Dendritic cell treated with granulocyte-macrophage colony-stimulating factor and Interleukin-4, amounts not matched to agents 40 ng/mL and 50 ng/mL, for 4 days (primary cell): ENCODE measurements at regions not wholly inside any gene's neighbourhood (a gene's known extent, or its start where the extent isn't known, plus 50 kb on each side); places are given as distances from the start of the nearest gene placed in this dataset.

ENCODE experiments used
- H3K27ac Mint-ChIP-seq: one replicate; pipeline ENCODE4 v1.8.0; 2022; ENCODE audit warnings: mild to moderate bottlenecking, mixed read lengths
- H3K27me3 Mint-ChIP-seq: one replicate; pipeline ENCODE4 v1.8.0; 2022; ENCODE audit warnings: mild to moderate bottlenecking, mixed read lengths
- H3K36me3 Mint-ChIP-seq: one replicate; pipeline ENCODE4 v1.8.0; 2022; ENCODE audit warnings: low read depth, mixed read lengths
- H3K4me1 Mint-ChIP-seq: one replicate; pipeline ENCODE4 v1.8.0; 2022; ENCODE audit warnings: low read depth, mixed read lengths
- H3K4me3 Mint-ChIP-seq: one replicate; pipeline ENCODE4 v1.8.0; 2022; ENCODE audit warnings: mild to moderate bottlenecking, moderate library complexity, mixed read lengths
- H3K9me3 Mint-ChIP-seq: one replicate; pipeline ENCODE4 v1.8.0; 2022; ENCODE audit warnings: mixed read lengths
- intact Hi-C: fragments of 100-400 bp; cut with micrococcal nuclease; formaldehyde crosslinking; loops from one replicate; pipeline ENCODE4 v1.15.0; 2022

- no peaks in the 10 kb centered on the region for H3K4me1 Mint-ChIP-seq
- no peak overlapping the region for H3K27ac Mint-ChIP-seq
- H3K27me3 Mint-ChIP-seq: no peaks in the 10 kb centered on the region
- peaks cover 20% of the 10 kb centered on the region for H3K9me3 Mint-ChIP-seq
- intact Hi-C loops: no loop called here
- H3K36me3 Mint-ChIP-seq: no peaks in the 10 kb centered on the region
- no peak overlapping the region for H3K4me3 Mint-ChIP-seq
Observed at GRCh38 chr22:48686694-48687302, 1140.9 kb downstream of the BRD1 start.

- H3K36me3 Mint-ChIP-seq: no peaks in the 10 kb centered on the region
- H3K4me3 Mint-ChIP-seq: no peak overlapping the region
- no peaks in the 10 kb centered on the region for H3K4me1 Mint-ChIP-seq
- no peaks in the 10 kb centered on the region for H3K27me3 Mint-ChIP-seq
- intact Hi-C loops: no loop called here
- peaks cover 20% of the 10 kb centered on the region for H3K9me3 Mint-ChIP-seq
- H3K27ac Mint-ChIP-seq: no peak overlapping the region
Observed at GRCh38 chr22:48685767-48686166, 1141.9 kb downstream of the BRD1 start.

DNA sequence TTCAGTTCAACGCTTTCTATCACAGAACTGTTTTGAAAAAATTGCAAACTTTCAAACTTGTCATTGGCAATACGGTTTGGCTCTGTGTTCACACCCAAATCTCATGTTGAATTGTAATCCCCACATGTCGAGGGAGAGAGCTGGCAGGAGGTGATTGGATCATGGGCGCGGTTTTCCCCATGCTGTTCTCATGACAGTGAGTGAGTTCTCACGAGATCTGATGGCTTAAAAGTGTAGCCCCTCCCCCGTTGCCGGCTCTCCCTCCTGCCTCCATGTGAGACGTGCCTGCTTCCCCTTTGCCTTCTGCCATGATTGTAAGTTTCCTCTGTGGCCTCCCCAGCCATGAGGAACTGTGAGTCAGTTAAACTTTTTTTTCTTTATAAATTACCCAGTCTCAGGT lies 1144.0 kb downstream of the BRD1 start:
- intact Hi-C loops: no loop called here
- no peak overlapping the region for H3K27ac Mint-ChIP-seq
- H3K36me3 Mint-ChIP-seq: no peaks in the 10 kb centered on the region

GRCh38 chr22:48682504-48682903 lies 1145.2 kb downstream of the BRD1 start:
- no peaks in the 10 kb centered on the region for H3K4me1 Mint-ChIP-seq
- H3K27ac Mint-ChIP-seq: no peak overlapping the region
- no peaks in the 10 kb centered on the region for H3K27me3 Mint-ChIP-seq
- H3K4me3 Mint-ChIP-seq: no peak overlapping the region
- H3K9me3 Mint-ChIP-seq: peaks cover 20% of the 10 kb centered on the region
- no peaks in the 10 kb centered on the region for H3K36me3 Mint-ChIP-seq
- intact Hi-C loops: no loop called here

More for the DNA sequence above, 1144.0 kb downstream of the BRD1 start:
- Mint-ChIP-seq H3K9me3 (peaks cover 20% of the 10 kb centered on the region), H3K4me1 (no peaks in the 10 kb centered on the region), H3K27me3 (no peaks in the 10 kb centered on the region), H3K4me3 (no peak overlapping the region)

DNA sequence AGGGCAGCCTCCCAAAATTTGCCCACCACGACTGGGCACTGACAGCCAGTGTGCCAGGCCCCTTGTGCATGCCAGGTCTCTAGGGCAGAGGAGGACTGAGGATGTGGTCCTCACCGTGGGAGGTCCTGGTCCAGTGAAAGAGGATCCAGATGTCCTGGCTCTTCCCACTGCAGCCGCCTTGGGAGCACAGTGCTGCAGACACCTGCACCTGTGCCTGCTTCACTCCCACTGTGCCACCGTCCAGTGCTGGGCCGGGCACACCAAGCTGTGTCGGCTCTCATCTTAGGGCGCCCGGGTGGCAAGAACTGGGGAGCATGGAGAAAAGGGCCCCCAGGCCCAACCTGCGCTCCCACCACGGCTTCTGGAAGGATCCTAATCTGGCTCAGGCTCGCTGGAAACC lies 1147.1 kb downstream of the BRD1 start:
- Mint-ChIP-seq H3K9me3 (peaks cover 7% of the 10 kb centered on the region), H3K36me3 (no peaks in the 10 kb centered on the region), H3K4me1 (no peaks in the 10 kb centered on the region), H3K27me3 (no peaks in the 10 kb centered on the region), H3K4me3 (no peak overlapping the region), H3K27ac (no peak overlapping the region)
- intact Hi-C loops: no loop called here

DNA sequence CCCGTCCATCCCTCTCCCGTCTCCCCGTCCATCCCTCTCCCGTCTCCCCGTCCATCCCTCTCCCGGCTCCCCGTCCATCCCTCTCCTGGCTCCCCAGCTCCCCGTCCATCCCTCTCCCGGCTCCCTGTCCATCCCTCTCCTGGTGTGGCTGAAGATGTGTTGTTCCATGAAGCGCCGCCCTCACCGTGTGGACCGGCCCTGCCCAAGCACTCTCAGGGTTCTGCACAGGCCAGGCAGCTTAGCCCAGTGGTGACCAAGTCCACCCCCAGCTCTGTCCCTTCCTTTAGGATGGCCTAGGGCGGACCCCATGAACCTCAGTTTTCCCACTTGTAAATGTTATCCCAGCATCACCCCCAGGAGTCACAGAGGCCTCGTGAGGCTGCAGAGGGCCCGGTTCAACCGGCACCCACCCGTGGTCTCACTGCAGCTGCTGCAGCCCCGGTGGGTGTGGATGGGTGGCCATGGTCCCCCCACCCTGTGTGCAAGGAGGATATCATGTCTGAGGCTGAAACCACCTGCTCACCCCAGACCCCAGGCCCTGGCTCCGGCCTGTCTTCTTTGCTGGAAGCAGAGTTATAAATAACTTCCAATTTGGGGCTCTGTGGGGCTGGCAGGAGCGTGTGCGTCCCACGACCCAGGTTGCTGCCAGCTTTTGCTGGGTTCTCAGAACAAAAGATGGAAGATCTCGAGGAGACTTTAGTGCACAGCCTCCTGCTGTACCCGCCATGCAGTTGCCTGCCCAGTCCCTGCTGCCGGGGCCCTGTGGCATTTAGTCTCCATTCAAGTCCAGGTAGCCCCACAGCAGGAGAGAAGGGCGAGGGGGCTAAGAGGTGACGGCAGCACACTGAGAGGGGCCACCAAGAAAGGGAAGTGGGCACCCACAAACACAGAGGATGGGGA lies 1147.8 kb downstream of the BRD1 start:
- no peak overlapping the region for H3K4me3 Mint-ChIP-seq
- no peaks in the 10 kb centered on the region for H3K4me1 Mint-ChIP-seq
- intact Hi-C loops: no loop called here
- H3K27me3 Mint-ChIP-seq: no peaks in the 10 kb centered on the region
- H3K36me3 Mint-ChIP-seq: no peaks in the 10 kb centered on the region
- no peak overlapping the region for H3K27ac Mint-ChIP-seq
- H3K9me3 Mint-ChIP-seq: peaks cover 7% of the 10 kb centered on the region

DNA sequence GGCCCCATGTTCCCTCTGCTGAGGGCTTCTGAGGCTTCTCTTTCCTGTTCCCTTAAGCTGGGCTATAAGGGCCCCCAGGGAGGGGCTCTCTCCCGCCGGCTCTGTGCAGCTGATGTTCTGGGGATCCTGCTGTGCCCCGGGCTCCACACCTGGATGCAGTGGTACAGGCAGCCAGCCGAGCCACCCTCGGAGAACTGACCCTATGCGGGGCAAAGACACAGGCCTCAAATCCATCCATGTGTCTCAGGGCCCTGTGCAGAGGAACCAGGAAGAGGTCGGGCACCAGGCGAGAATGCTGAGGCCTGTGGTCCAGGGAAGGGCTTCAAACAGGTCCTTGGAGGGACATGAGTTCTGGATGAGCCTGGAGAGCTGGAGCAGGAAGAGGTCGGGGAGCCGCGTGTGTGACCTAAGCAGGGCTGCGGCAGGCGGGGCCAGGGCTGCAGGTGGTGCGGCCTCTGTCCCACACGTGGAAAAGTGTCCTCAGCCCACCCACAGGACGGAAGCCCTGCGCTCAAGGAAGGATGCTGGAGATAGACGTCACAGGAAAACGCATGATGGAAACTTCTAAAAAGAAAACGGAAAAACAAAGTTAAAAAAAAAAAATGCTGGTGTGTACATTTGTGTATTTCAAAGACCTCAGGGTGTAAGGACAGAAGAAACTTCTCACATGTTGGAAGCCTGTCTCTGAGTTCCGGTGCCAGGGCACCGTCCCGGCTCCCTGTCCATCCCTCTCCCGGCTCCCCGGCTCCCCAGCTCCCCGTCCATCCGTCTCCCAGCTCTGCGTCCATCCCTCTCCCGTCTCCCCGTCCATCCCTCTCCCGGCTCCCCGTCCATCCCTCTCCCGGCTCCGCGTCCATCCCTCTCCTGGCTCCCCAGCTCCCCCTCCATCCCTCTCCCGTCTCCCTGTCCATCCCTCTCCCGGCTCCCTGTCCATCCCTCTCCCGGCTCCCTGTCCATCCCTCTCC lies 1149.2 kb downstream of the BRD1 start:
- peaks cover 7% of the 10 kb centered on the region for H3K9me3 Mint-ChIP-seq
- H3K27me3 Mint-ChIP-seq: no peaks in the 10 kb centered on the region
- no peaks in the 10 kb centered on the region for H3K36me3 Mint-ChIP-seq
- intact Hi-C loops: no loop called here
- H3K4me1 Mint-ChIP-seq: no peaks in the 10 kb centered on the region
- H3K4me3 Mint-ChIP-seq: no peak overlapping the region
- no peak overlapping the region for H3K27ac Mint-ChIP-seq

DNA sequence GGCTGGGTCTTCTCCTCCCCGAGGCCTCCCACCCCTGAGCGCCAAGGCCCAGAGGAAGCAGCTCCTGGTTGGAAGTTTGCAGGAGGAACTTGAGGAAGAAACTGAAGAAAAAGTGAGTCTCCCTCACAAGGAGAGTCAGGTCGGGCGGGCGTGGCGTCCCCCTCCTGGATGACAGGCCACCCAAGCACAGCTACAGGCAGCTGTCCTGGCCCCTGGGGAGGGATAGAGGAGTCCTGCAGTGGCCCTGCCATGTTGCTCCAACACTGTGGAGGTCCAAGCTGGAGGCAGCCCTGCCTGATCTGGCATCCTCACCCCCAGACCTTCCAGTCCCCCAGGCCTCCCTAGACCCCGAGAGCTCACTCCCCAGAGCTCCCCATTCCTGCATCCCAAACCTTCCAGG lies 1150.1 kb downstream of the BRD1 start:
- H3K36me3 Mint-ChIP-seq: no peaks in the 10 kb centered on the region
- H3K27me3 Mint-ChIP-seq: no peaks in the 10 kb centered on the region
- no peak overlapping the region for H3K27ac Mint-ChIP-seq

DNA sequence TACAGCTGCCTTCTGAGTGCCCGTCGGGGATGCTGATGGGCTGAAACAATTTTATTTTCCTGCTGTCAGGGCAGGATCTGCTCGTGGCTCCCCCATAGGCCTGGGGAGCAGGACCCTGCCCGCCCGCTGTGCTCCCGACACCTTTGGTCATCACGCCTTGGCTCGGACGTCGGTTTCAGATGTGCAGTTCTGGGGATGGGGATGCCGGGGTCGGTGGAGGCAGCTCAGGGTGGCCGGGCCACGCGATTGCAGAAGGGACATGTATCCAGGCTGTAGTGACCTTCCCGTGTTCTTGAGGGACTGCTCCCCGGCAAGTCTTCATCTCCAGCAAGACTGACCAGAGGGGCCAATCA lies 1150.5 kb downstream of the BRD1 start:
- H3K4me3 Mint-ChIP-seq: no peak overlapping the region
- intact Hi-C loops: no loop called here
- H3K27ac Mint-ChIP-seq: no peak overlapping the region
- no peaks in the 10 kb centered on the region for H3K36me3 Mint-ChIP-seq
- H3K4me1 Mint-ChIP-seq: no peaks in the 10 kb centered on the region
- no peaks in the 10 kb centered on the region for H3K27me3 Mint-ChIP-seq
- peaks cover 20% of the 10 kb centered on the region for H3K9me3 Mint-ChIP-seq

More for the DNA sequence above, 1150.1 kb downstream of the BRD1 start:
- Mint-ChIP-seq H3K4me1 (no peaks in the 10 kb centered on the region), H3K4me3 (no peak overlapping the region), H3K9me3 (peaks cover 16% of the 10 kb centered on the region)
- intact Hi-C loops: no loop called here

GRCh38 chr22:48676266-48677167 lies 1151.2 kb downstream of the BRD1 start:
- intact Hi-C loops: no loop called here
- Mint-ChIP-seq H3K36me3 (no peaks in the 10 kb centered on the region), H3K4me3 (no peak overlapping the region), H3K27ac (no peak overlapping the region), H3K27me3 (no peaks in the 10 kb centered on the region), H3K9me3 (peaks cover 26% of the 10 kb centered on the region), H3K4me1 (no peaks in the 10 kb centered on the region)

DNA sequence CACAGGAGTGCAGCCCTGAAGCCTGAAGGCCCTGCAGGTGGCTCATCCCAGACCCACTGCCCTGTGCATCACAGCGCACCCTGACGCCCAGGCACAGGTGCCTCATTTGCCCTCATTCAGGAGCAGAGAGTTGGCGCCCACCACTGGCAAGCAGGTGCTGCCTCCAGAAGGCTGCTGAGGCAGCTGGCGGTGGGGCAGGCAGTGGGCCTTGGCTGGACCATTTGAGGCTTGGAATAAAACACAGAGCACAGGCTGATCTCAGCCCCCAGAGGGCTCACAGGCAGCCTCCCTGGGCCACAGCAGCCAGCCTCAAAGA lies 1151.9 kb downstream of the BRD1 start:
- H3K4me1 Mint-ChIP-seq: no peaks in the 10 kb centered on the region
- no peaks in the 10 kb centered on the region for H3K27me3 Mint-ChIP-seq
- intact Hi-C loops: no loop called here
- peaks cover 33% of the 10 kb centered on the region for H3K9me3 Mint-ChIP-seq
- H3K36me3 Mint-ChIP-seq: no peaks in the 10 kb centered on the region
- H3K27ac Mint-ChIP-seq: no peak overlapping the region
- H3K4me3 Mint-ChIP-seq: no peak overlapping the region

DNA sequence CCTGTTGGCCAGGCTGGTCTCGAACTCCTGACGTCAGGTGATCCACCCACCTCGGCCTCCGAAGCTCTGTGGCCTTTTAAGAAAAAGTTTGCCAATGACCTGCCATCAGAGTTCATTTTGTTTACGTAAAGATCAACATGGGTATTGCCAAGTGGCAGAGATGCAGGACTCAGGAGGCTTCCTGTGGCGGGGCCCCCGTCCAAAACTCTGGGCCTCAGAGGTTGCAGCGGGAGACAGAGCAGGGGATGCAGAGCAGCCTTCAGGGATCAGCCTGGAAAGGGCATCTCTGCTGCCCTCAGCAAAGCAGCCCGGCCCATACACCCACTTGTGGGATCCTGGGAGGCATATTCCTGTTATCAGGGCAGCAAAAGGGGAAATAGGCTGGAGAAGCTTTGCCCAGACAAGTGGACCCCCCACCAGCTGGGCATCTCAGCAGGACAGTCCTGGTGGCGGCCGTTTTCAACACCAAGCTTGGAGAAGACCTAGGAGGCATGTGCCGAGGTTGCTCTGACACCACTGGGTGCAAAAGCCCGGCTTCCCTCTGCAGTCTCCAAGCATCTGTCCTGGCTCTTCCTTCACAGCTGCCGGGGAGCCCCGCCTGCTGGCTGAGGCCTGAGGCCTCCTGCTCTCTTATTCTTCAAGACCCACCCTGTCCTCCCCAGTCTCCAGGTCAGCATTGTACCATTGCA lies 1152.4 kb downstream of the BRD1 start:
- H3K27me3 Mint-ChIP-seq: no peaks in the 10 kb centered on the region
- H3K9me3 Mint-ChIP-seq: peaks cover 38% of the 10 kb centered on the region
- no peaks in the 10 kb centered on the region for H3K36me3 Mint-ChIP-seq
- no peak overlapping the region for H3K27ac Mint-ChIP-seq
- H3K4me1 Mint-ChIP-seq: no peaks in the 10 kb centered on the region
- intact Hi-C loops: no loop called here
- H3K4me3 Mint-ChIP-seq: no peak overlapping the region
